ENCODE measurements at regions not wholly inside any gene's neighbourhood (a gene's known extent, or its start where the extent isn't known, plus 50 kb on each side); places are given as distances from the start of the nearest gene placed in this dataset.

- Histone ChIP-seq H3K27ac (no peak overlapping the region), H3K4me1 (no peaks in the 10 kb centered on the region), H3K9me3 (no peaks in the 10 kb centered on the region), H3K36me3 (no peaks in the 10 kb centered on the region), H3K4me3 (no peak overlapping the region), H3K27me3 (ENCODE audit: low read depth) (no peaks in the 10 kb centered on the region)
- DNase-seq (no peak), ATAC-seq (no peak)
- TF ChIP-seq CTCF (IDR thresholded peaks at IDR 0.05), result no peak
- intact Hi-C loops (cut with DNase I), result no loop called here
Observed at GRCh38 chr14:25118671-25119070, 68.7 kb upstream of the STXBP6 start.

GRCh38 chr14:25117342-25117741 lies 67.4 kb upstream of the STXBP6 start:
- intact Hi-C loops (cut with DNase I), result no loop called here
- Histone ChIP-seq H3K9me3 (no peaks in the 10 kb centered on the region), H3K27me3 (ENCODE audit: low read depth) (no peaks in the 10 kb centered on the region), H3K27ac (no peak overlapping the region), H3K4me1 (no peaks in the 10 kb centered on the region), H3K36me3 (no peaks in the 10 kb centered on the region), H3K4me3 (no peak overlapping the region)
- DNase-seq, result no peak
- ATAC-seq, result no peak
- no peak for TF ChIP-seq CTCF (IDR thresholded peaks at IDR 0.05)

GRCh38 chr14:25116607-25117006 lies 66.7 kb upstream of the STXBP6 start:
- Histone ChIP-seq H3K9me3 (no peaks in the 10 kb centered on the region), H3K27ac (no peak overlapping the region), H3K27me3 (ENCODE audit: low read depth) (no peaks in the 10 kb centered on the region), H3K4me3 (no peak overlapping the region), H3K4me1 (no peaks in the 10 kb centered on the region), H3K36me3 (no peaks in the 10 kb centered on the region)
- no peak for ATAC-seq
- intact Hi-C loops (cut with DNase I), result no loop called here
- no peak for TF ChIP-seq CTCF (IDR thresholded peaks at IDR 0.05)
- no peak for DNase-seq

- ATAC-seq (no peak), DNase-seq (no peak)
- intact Hi-C loops (cut with DNase I), result no loop called here
- Histone ChIP-seq H3K9me3 (no peaks in the 10 kb centered on the region), H3K4me3 (no peak overlapping the region), H3K36me3 (no peaks in the 10 kb centered on the region), H3K27me3 (ENCODE audit: low read depth) (no peaks in the 10 kb centered on the region), H3K27ac (no peak overlapping the region), H3K4me1 (no peaks in the 10 kb centered on the region)
- no peak for TF ChIP-seq CTCF (IDR thresholded peaks at IDR 0.05)
Observed at GRCh38 chr14:25113394-25113793, 63.4 kb upstream of the STXBP6 start.

- ATAC-seq (peak; percentile 49 to 69), DNase-seq (no peak)
- no peaks in the 10 kb centered on the region for H3K36me3 ChIP-seq
- H3K9me3 ChIP-seq, result no peaks in the 10 kb centered on the region
- no peak for TF ChIP-seq CTCF (IDR thresholded peaks at IDR 0.05)
- no peaks in the 10 kb centered on the region for H3K4me1 ChIP-seq
- H3K27ac ChIP-seq, result no peak overlapping the region
- intact Hi-C loops (cut with DNase I), result no loop called here
- H3K27me3 ChIP-seq (ENCODE audit: low read depth), result no peaks in the 10 kb centered on the region
- no peak overlapping the region for H3K4me3 ChIP-seq
Observed at GRCh38 chr14:25111061-25111601, 61.2 kb upstream of the STXBP6 start.

GRCh38 chr14:25110106-25110505 lies 60.2 kb upstream of the STXBP6 start:
- no peak for DNase-seq
- no peaks in the 10 kb centered on the region for H3K36me3 ChIP-seq
- no peak for TF ChIP-seq CTCF (IDR thresholded peaks at IDR 0.05)
- ATAC-seq, result no peak
- no peaks in the 10 kb centered on the region for H3K4me1 ChIP-seq
- intact Hi-C loops (cut with DNase I), result no loop called here
- H3K4me3 ChIP-seq, result no peak overlapping the region
- no peaks in the 10 kb centered on the region for H3K27me3 ChIP-seq (ENCODE audit: low read depth)
- no peaks in the 10 kb centered on the region for H3K9me3 ChIP-seq
- no peak overlapping the region for H3K27ac ChIP-seq
